H7 (cell line): ENCODE measurements at regions not wholly inside any gene's neighbourhood (a gene's known extent, or its start where the extent isn't known, plus 50 kb on each side); places are given as distances from the start of the nearest gene placed in this dataset.

ENCODE experiments used
- DNase-seq: peaks from one replicate; pipeline ENCODE4 v3.0.0; 2012
- H3K27me3 ChIP-seq: 2 replicates; pipeline ENCODE4 v1.6.0; 2011; ENCODE audit warnings: mild to moderate bottlenecking, low read length; ENCODE audit not compliant: control insufficient read depth, insufficient read depth
- H3K36me3 ChIP-seq: replicated peaks from 2 replicates; pipeline ENCODE4 v1.5.1; 2011; ENCODE audit warnings: low read length; ENCODE audit not compliant: control insufficient read depth, insufficient read depth
- H3K4me3 ChIP-seq: 2 replicates; pipeline ENCODE4 v1.5.1; 2011; ENCODE audit warnings: low read depth, mild to moderate bottlenecking, control low read depth, low read length, moderate library complexity; ENCODE audit not compliant: insufficient read depth

- Histone ChIP-seq H3K27me3 (no peaks in the 10 kb centered on the region), H3K4me3 (no peak overlapping the region), H3K36me3 (no peaks in the 10 kb centered on the region)
- no peak for DNase-seq
Measured at GRCh38 chr6:19515939-19516338, 321.2 kb upstream of the ID4 start.

GRCh38 chr6:19519941-19520340 lies 317.2 kb upstream of the ID4 start:
- Histone ChIP-seq H3K36me3 (no peaks in the 10 kb centered on the region), H3K27me3 (no peaks in the 10 kb centered on the region), H3K4me3 (no peak overlapping the region)
- no peak for DNase-seq

- no peak for DNase-seq
- H3K36me3 ChIP-seq: no peaks in the 10 kb centered on the region
- H3K27me3 ChIP-seq: no peaks in the 10 kb centered on the region
- no peak overlapping the region for H3K4me3 ChIP-seq
Measured at GRCh38 chr6:19524366-19525186, 312.6 kb upstream of the ID4 start.

DNA sequence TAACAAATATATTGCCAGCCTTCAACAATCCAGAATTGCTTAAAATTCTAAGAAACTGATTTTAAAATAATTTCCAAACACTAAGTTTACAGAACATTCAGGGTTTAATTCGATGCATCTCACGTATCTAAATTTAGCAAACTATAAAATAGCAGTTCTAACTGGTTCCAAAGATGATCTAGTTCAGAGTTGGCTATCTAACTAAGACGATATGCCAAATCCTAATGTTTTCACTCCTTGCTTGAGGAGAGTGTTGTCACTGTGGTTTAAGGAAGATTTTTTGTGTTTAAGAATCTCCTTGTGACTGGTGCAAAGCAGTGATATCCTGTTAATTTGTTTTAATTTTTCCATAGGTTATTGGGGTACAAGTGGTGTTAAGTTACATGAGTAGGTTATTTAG lies 311.5 kb upstream of the ID4 start:
- Histone ChIP-seq H3K36me3 (no peaks in the 10 kb centered on the region), H3K4me3 (no peak overlapping the region), H3K27me3 (no peaks in the 10 kb centered on the region)
- no peak for DNase-seq

- Histone ChIP-seq H3K36me3 (no peaks in the 10 kb centered on the region), H3K4me3 (no peak overlapping the region), H3K27me3 (no peaks in the 10 kb centered on the region)
- DNase-seq: no peak
Measured at GRCh38 chr6:19530188-19530587, 307.0 kb upstream of the ID4 start.

DNA sequence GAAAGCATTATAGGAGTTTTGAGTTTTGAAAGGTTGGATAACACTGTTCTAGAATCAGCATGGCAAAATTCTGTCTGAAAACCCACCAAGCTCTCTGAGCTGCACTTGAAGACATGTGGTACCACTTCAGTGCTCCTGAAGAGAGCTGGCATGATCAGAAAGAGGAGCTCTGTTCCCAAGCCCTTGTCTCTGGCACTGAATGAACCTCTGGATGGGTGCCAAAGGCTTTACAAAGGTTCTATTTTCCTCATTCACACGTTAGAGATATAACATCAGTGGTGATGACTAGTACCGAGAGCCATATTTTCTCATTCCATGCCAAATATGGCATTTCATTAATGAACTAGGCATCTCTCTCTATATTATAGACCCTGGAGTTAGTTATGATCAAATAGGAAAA lies 301.8 kb upstream of the ID4 start:
- DNase-seq: no peak
- Histone ChIP-seq H3K27me3 (no peaks in the 10 kb centered on the region), H3K36me3 (no peaks in the 10 kb centered on the region), H3K4me3 (no peak overlapping the region)

DNA sequence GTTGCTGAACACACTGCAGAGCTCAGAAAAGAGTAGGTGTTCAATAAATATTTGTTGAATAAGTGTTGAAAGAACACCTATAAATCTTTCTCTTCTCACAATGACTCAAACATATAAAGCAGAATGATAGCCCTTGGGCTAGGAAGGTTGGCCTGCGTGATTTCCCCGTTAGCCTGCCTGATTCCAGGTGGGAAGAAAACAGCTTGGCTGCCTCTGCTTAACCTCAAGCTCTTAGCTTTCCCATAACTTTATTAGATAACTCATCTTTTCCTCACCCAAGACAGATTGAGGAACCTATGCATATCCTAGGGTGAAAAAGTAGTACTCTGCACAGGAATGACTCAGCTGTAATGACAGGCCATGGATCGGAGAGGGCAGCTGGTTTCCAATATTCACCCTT lies 300.3 kb upstream of the ID4 start:
- H3K27me3 ChIP-seq: no peaks in the 10 kb centered on the region
- no peak overlapping the region for H3K4me3 ChIP-seq
- DNase-seq: no peak
- no peaks in the 10 kb centered on the region for H3K36me3 ChIP-seq

GRCh38 chr6:19538096-19538495 lies 299.1 kb upstream of the ID4 start:
- DNase-seq: peak; percentile 5
- Histone ChIP-seq H3K27me3 (no peaks in the 10 kb centered on the region), H3K4me3 (no peak overlapping the region), H3K36me3 (no peaks in the 10 kb centered on the region)

- H3K36me3 ChIP-seq: no peaks in the 10 kb centered on the region
- DNase-seq: no peak
- H3K4me3 ChIP-seq: no peak overlapping the region
- H3K27me3 ChIP-seq: no peaks in the 10 kb centered on the region
Measured at GRCh38 chr6:19547507-19547906, 289.7 kb upstream of the ID4 start.

GRCh38 chr6:19549109-19549508 lies 288.1 kb upstream of the ID4 start:
- H3K4me3 ChIP-seq: no peak overlapping the region
- no peaks in the 10 kb centered on the region for H3K27me3 ChIP-seq
- H3K36me3 ChIP-seq: no peaks in the 10 kb centered on the region
- no peak for DNase-seq

GRCh38 chr6:19550380-19550779 lies 286.8 kb upstream of the ID4 start:
- Histone ChIP-seq H3K27me3 (no peaks in the 10 kb centered on the region), H3K36me3 (no peaks in the 10 kb centered on the region), H3K4me3 (no peak overlapping the region)
- no peak for DNase-seq

DNA sequence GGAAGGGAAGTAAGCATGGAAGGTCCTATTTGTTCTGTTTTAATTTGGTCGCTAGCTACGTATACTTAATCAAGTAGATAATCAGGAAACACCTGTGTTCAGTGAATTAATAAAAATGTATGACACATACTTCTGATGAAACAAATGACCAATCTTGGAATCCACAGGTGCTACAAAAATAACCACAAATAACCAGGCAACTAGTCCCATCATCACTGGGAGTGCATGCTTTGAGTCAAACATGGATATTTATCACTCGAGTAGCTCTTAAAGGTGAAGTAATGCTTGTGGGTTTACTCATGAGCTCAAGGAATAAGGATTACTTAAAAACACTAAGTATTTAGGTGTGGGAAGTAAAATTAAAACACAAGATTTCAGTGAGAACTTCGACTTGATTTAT lies 285.6 kb upstream of the ID4 start:
- no peak overlapping the region for H3K4me3 ChIP-seq
- DNase-seq: no peak
- H3K27me3 ChIP-seq: no peaks in the 10 kb centered on the region
- H3K36me3 ChIP-seq: no peaks in the 10 kb centered on the region

DNA sequence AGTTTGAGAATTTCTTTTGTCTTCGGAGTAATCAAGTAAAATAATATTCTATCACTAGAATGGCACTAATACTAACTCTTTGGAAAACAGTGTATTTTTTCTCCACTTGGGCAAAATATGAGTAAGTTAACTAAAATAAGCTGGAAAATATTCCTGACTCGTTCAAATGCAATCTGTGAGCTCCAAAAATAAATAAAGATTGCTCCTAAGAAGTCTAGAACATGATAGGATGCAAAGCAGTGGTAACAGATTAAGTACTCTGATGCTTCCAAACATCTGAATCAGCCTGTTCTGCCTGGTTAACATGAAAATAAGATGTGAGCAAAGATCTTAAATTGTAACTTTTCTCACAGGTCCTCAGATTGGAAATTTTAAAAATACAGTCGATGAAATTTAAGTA lies 285.1 kb upstream of the ID4 start:
- Histone ChIP-seq H3K4me3 (no peak overlapping the region), H3K36me3 (no peaks in the 10 kb centered on the region), H3K27me3 (no peaks in the 10 kb centered on the region)
- DNase-seq: no peak

DNA sequence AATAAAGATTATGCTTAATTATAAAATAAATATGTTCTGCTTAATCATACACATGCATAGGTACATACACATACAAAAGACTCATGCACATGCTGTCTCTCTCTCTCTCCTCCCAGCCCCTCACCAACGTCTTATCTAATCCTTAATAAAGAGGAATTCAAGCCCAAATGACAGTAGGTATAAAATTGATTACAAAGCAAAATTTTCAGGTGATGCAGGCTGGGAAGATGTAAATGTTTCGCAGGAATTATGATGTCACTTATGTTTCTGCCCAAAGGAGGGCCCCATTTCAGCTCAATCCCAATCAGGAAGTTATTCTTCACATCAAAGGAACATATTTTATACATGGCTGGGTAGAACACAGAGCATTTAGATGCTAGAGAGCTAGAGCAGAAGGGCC lies 284.6 kb upstream of the ID4 start:
- Histone ChIP-seq H3K27me3 (no peaks in the 10 kb centered on the region), H3K4me3 (no peak overlapping the region), H3K36me3 (no peaks in the 10 kb centered on the region)
- DNase-seq: no peak

GRCh38 chr6:19554356-19555225 lies 282.6 kb upstream of the ID4 start:
- H3K36me3 ChIP-seq: no peaks in the 10 kb centered on the region

More at GRCh38 chr6:19554356-19555225, 282.6 kb upstream of the ID4 start:
- Histone ChIP-seq H3K4me3 (no peak overlapping the region), H3K27me3 (no peaks in the 10 kb centered on the region)
- no peak for DNase-seq
